OCI-LY1 (cell line): ENCODE measurements at regions not wholly inside any gene's neighbourhood (a gene's known extent, or its start where the extent isn't known, plus 50 kb on each side); places are given as distances from the start of the nearest gene placed in this dataset.
A peak's percentile ranks its signal among the peaks of the same experiment; 100 is the strongest.
"Not testable (repeated sequence)": the region's sequence is repeated elsewhere in the genome, so short reads cannot be mapped to it uniquely, and the experiment has no call there.

ENCODE experiments used
- H2AFZ ChIP-seq: fragments of 200-600 bp; sonication (generic), shearing (Covaris generic); 2 replicates; pipeline ENCODE4 v1.6.0; 2014; ENCODE audit warnings: antibody characterized with exemption, mild to moderate bottlenecking, low read length
- H3F3A ChIP-seq: fragments of 200-600 bp; sonication (generic), shearing (Covaris generic); 2 replicates; pipeline ENCODE4 v1.6.0; 2014; ENCODE audit warnings: mild to moderate bottlenecking, antibody characterized with exemption, low read length, moderate library complexity; ENCODE audit not compliant: insufficient read depth
- H3K27ac ChIP-seq: fragments of 200-600 bp; sonication (generic); 2 replicates; pipeline ENCODE4 v1.5.1; 2014; ENCODE audit warnings: low read length, mixed run types, mild to moderate bottlenecking, low read depth; ENCODE audit not compliant: poor library complexity, severe bottlenecking
- H3K27me3 ChIP-seq: fragments of 200-600 bp; sonication (generic); 2 replicates; pipeline ENCODE4 v1.6.0; 2014; ENCODE audit warnings: antibody characterized with exemption, mild to moderate bottlenecking, low read length, moderate library complexity; ENCODE audit not compliant: insufficient read depth
- H3K36me3 ChIP-seq: fragments of 200-600 bp; sonication (generic); 2 replicates; pipeline ENCODE4 v1.6.1; 2014; ENCODE audit warnings: mild to moderate bottlenecking, antibody characterized with exemption, low read length, moderate library complexity, mixed read lengths; ENCODE audit not compliant: insufficient read depth
- H3K4me1 ChIP-seq: fragments of 200-600 bp; sonication (generic); 2 replicates; pipeline ENCODE4 v1.5.1; 2014; ENCODE audit warnings: mild to moderate bottlenecking, low read length, moderate library complexity; ENCODE audit not compliant: insufficient read depth, severe bottlenecking
- H3K4me2 ChIP-seq: fragments of 200-600 bp; sonication (generic), shearing (Covaris generic); 2 replicates; pipeline ENCODE4 v1.6.1; 2014; ENCODE audit warnings: low read length
- H3K4me3 ChIP-seq: fragments of 200-600 bp; sonication (generic); 2 replicates; pipeline ENCODE4 v1.5.1; 2014; ENCODE audit warnings: low read length, low read depth, mild to moderate bottlenecking, mixed read lengths; ENCODE audit not compliant: poor library complexity, severe bottlenecking
- H3K79me2 ChIP-seq: fragments of 200-600 bp; shearing (Covaris generic); 2 replicates; pipeline ENCODE4 v1.6.1; 2016; ENCODE audit warnings: mixed run types, low read length, mixed read lengths; ENCODE audit not compliant: insufficient read depth
- H3K9ac ChIP-seq: fragments of 200-600 bp; sonication (generic), shearing (Covaris generic); 2 replicates; pipeline ENCODE4 v1.6.1; 2014; ENCODE audit warnings: mild to moderate bottlenecking, low read length, mixed read lengths
- H3K9me2 ChIP-seq: fragments of 200-600 bp; sonication (generic), shearing (Covaris generic); 2 replicates; pipeline ENCODE4 v1.6.1; 2014; ENCODE audit warnings: low read depth, mild to moderate bottlenecking, low read length, mixed read lengths
- H3K9me3 ChIP-seq: fragments of 200-600 bp; shearing (Covaris generic); 2 replicates; pipeline ENCODE4 v1.6.1; 2014; ENCODE audit warnings: low read length, mixed read lengths
- H4K20me1 ChIP-seq: fragments of 200-600 bp; sonication (generic), shearing (Covaris generic); 2 replicates; pipeline ENCODE4 v1.6.0; 2016; ENCODE audit warnings: mild to moderate bottlenecking, low read length; ENCODE audit not compliant: insufficient read depth
- EZH2 ChIP-seq: fragments of 200-600 bp; sonication (generic), shearing (Covaris generic); IDR thresholded peaks from 2 replicates; pipeline ENCODE4 v1.8.0; 2017; ENCODE audit warnings: borderline replicate concordance, mixed run types, mild to moderate bottlenecking, antibody characterized with exemption, low read length, moderate library complexity, mixed read lengths
- TF ChIP-seq, protein P1 (sequence below): fragments of 200-600 bp; sonication (generic), shearing (Covaris generic); IDR thresholded peaks from 2 replicates; pipeline ENCODE4 v1.5.1; 2017; ENCODE audit warnings: mild to moderate bottlenecking, antibody characterized with exemption, low read length, moderate library complexity, mixed read lengths

DNA sequence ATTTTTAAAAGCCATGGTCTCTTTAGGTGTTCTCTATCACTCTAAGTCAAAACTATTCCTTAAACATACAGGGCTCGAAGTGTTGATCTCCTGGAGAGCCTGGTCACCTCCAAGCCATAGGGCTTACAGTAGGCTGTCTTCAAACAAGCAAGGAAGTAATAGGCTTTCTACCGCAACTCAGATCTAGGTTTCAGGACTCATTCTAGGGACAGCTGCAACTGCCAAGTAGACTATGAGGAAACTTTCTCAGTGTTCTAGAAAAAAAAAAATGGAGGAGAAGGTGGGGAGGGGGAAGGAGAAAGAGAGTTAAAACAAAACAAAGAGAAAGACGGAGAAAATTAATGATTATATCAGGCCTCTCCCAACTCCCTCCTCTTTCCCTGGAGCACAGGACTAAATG lies 106.9 kb upstream of the ETV6 start:
- Histone ChIP-seq H3K79me2 (no peaks in the 10 kb centered on the region), H3K4me1 (peaks cover 14% of the 10 kb centered on the region), H3K4me3 (no peak overlapping the region), H3K9me3 (no peaks in the 10 kb centered on the region), H3K36me3 (no peaks in the 10 kb centered on the region), H4K20me1 (no peaks in the 10 kb centered on the region), H3K9ac (no peak overlapping the region), H3K4me2 (no peak overlapping the region), H3K27me3 (no peaks in the 10 kb centered on the region), H3K9me2 (no peaks in the 10 kb centered on the region), H2AFZ (no peak overlapping the region), H3F3A (no peaks in the 10 kb centered on the region), H3K27ac (no peak overlapping the region)
- TF ChIP-seq EZH2 = no peak
- TF ChIP-seq, protein P1, sequence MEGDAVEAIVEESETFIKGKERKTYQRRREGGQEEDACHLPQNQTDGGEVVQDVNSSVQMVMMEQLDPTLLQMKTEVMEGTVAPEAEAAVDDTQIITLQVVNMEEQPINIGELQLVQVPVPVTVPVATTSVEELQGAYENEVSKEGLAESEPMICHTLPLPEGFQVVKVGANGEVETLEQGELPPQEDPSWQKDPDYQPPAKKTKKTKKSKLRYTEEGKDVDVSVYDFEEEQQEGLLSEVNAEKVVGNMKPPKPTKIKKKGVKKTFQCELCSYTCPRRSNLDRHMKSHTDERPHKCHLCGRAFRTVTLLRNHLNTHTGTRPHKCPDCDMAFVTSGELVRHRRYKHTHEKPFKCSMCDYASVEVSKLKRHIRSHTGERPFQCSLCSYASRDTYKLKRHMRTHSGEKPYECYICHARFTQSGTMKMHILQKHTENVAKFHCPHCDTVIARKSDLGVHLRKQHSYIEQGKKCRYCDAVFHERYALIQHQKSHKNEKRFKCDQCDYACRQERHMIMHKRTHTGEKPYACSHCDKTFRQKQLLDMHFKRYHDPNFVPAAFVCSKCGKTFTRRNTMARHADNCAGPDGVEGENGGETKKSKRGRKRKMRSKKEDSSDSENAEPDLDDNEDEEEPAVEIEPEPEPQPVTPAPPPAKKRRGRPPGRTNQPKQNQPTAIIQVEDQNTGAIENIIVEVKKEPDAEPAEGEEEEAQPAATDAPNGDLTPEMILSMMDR = no peak

DNA sequence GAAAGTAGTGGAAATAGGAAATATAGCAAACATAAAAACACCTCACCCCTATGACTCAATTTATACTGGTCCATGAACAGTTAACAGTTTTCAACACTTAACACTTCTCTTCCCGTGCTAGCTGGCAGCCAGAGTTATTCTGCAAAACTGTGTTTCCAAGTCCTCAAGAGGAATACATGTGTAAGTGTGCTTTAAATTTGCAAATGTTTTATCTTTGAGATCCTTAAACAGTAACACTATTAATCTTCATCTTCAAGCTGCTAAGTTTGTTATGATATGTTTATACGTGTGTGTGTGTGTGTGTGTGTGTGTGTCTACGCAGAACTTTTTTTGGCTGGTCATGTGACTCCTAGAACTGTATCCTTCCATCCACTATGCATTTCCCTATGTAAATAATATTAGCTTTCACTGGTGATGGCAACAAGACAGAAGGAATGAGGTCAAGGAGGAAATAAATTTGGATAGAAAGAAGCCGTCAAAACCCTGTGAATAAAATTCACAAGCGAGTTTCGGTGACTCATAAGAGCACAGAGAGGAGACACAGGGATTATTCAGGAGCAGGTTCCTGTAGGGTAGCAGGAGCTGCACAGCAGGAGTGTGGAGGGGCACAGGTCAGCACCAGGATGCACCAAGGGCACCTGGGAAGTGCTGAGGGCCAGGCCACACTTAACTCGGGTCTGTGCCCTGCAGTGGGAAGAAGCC lies 105.9 kb upstream of the ETV6 start:
- Histone ChIP-seq H3K4me2 (no peak overlapping the region), H3K4me1 (peaks cover 14% of the 10 kb centered on the region), H2AFZ (no peak overlapping the region), H3K4me3 (no peak overlapping the region), H3K9me2 (no peaks in the 10 kb centered on the region), H3K9me3 (no peaks in the 10 kb centered on the region), H3F3A (no peaks in the 10 kb centered on the region), H3K27ac (no peak overlapping the region), H3K9ac (no peak overlapping the region), H3K79me2 (no peaks in the 10 kb centered on the region), H4K20me1 (no peaks in the 10 kb centered on the region), H3K36me3 (no peaks in the 10 kb centered on the region), H3K27me3 (no peaks in the 10 kb centered on the region)
- TF ChIP-seq, protein P1 = no peak
- no peak for TF ChIP-seq EZH2

DNA sequence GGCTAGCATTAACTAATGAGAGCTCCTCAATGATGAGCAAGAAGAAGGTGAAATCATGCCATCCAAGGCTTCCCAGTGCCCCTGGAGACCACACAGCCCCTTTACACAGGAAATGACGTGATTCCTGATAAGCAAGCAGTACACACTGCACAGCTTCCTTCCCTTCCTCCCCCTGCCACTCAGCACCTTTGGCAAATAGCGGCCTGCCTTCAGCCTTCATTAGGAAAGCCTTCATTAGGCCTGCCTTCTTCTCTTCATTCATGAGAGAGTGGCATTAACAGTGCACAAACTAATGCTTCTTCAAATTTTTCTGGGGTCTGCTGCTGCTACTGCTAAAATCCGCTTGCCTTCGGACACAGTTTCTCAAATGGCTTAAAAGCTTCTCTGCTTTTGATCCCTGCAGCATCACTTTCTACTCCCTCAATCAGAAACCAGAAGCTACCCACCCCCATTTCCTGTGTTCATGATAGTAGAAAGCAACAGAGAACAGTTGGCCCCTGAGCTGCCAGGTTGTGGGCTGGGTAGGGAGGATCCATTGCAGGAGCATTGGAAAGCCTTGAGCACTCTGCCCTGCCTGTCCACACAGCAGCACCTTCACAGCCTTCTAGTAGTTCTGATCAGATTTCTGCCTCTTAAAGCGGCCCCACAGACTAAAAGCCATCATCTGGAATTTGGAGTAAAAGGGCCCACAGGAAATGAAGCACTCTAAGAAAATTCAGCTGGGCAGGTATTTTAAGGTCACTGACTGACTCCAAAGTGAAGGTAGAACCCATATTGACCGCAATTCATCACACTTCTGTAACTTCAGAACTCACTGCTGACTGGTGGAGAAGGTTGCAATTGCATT lies 103.8 kb upstream of the ETV6 start:
- H3K4me1 ChIP-seq = peaks cover 14% of the 10 kb centered on the region
- H3K4me3 ChIP-seq = no peak overlapping the region
- 0 out of 2 replicates have a peak overlapping the region, but pooled peaks have one; percentile 0 for H3K4me2 ChIP-seq
- no peak overlapping the region for H3K9ac ChIP-seq
- no peaks in the 10 kb centered on the region for H3K9me3 ChIP-seq
- H3K9me2 ChIP-seq = no peaks in the 10 kb centered on the region
- H3F3A ChIP-seq = no peaks in the 10 kb centered on the region
- no peak for TF ChIP-seq EZH2
- TF ChIP-seq, protein P1 = no peak
- no peak overlapping the region for H2AFZ ChIP-seq
- H3K27me3 ChIP-seq = no peaks in the 10 kb centered on the region
- no peak overlapping the region for H3K27ac ChIP-seq
- H3K79me2 ChIP-seq = no peaks in the 10 kb centered on the region
- no peaks in the 10 kb centered on the region for H3K36me3 ChIP-seq
- no peaks in the 10 kb centered on the region for H4K20me1 ChIP-seq

DNA sequence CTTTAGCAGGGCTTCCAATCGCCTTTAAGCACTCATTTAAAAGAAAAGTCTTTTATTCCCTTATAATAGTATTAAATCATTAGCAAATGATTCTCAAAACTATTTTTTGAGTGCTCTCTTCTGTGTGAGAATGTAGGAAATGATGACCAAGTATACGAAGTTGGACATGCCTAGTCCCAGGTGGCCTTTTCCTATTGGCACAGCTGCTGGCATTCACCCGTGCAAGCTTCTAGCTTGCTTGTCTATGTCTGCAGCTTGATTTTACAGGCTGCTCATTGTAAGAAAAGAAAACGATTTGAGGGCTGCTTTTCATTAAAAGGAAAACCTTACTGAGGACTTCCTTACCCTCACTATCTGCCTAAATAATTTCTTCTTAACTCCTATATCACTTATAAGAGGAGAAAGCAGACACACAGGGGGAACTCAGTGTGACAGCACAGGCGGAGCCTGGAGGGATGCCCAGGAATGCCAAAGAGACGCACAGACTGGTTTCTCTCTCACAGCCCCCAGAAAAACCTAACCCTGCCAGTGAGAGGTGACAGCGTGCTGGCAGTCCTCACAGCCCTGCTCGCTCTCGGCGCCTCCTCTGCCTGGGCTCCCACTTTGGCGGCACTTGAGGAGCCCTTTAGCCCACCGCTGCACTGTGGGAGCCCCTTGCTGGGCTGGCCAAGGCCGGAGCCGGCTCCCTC lies 102.7 kb upstream of the ETV6 start:
- H3K9me2 ChIP-seq, H3F3A ChIP-seq, H3K9me3 ChIP-seq, H3K36me3 ChIP-seq, H3K4me3 ChIP-seq, H3K4me2 ChIP-seq, H2AFZ ChIP-seq, H3K27ac ChIP-seq, H3K9ac ChIP-seq, H3K79me2 ChIP-seq, H4K20me1 ChIP-seq, H3K27me3 ChIP-seq: not testable (repeated sequence)
- H3K4me1 ChIP-seq = peaks cover 14% of the 10 kb centered on the region

DNA sequence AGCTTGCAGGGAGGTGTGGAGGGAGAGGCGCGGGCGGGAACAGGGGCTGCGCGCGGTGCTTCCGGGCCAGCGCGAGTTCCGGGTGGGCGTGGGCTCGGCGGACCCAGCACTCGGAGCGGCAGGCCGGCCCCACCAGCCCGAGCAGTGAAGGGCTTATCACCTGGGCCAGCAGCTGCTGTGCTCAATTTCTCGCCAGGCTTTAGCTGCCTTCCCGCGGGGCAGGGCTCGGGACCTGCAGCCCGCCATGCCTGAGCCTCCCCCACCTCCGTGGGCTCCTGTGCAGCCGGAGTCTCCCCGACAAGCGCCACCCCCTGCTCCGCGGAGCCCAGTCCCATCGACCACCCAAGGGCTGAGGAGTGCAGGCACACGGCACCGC lies 102.2 kb upstream of the ETV6 start:
- H3K9ac ChIP-seq, H2AFZ ChIP-seq, H3K27ac ChIP-seq, H3K27me3 ChIP-seq, H4K20me1 ChIP-seq, H3K79me2 ChIP-seq, H3K4me2 ChIP-seq, H3K36me3 ChIP-seq, H3F3A ChIP-seq, H3K9me2 ChIP-seq, H3K4me3 ChIP-seq, H3K9me3 ChIP-seq: not testable (repeated sequence)
- peaks cover 14% of the 10 kb centered on the region for H3K4me1 ChIP-seq
